H1 (cell line): ENCODE measurements at regions not wholly inside any gene's neighbourhood (a gene's known extent, or its start where the extent isn't known, plus 50 kb on each side); places are given as distances from the start of the nearest gene placed in this dataset.

Source experiments
- CTCF ChIA-PET: fragments of 300-600 bp; sonication (Branson Sonifier 250); formaldehyde crosslinking; loops from one replicate; lab custom pipeline; 2021; ENCODE audit not compliant: partially characterized antibody; lab: Charles Lee
- POLR2A ChIA-PET: fragments of 300-600 bp; sonication (Branson Sonifier 250); formaldehyde crosslinking; loops from one replicate; lab custom pipeline; 2021; ENCODE audit warnings: inconsistent platforms; ENCODE audit not compliant: partially characterized antibody; lab: Charles Lee
- DNase-seq, 2 experiments: peaks; one replicate each; pipeline versions ENCODE4 v3.0.0 to v3.0.0-alpha.2; 2010 to 2022; ENCODE audit warnings: low spot score in 2 of 2, low read depth in 1 of 2, mixed read lengths in 1 of 2
- FAIRE-seq: peaks from 2 replicates; lab custom pipeline; 2011; peaks lifted over from hg19 to GRCh38; lab: Jason Lieb, UNC
- H2AFZ ChIP-seq: 2 replicates; pipeline ENCODE4 v1.8.1; 2012; ENCODE audit warnings: low read length, inconsistent platforms
- H2AK5ac ChIP-seq: 2 replicates; pipeline ENCODE4 v1.6.1; 2013; ENCODE audit warnings: low read depth, low read length
- H2BK120ac ChIP-seq: replicated peaks from 2 replicates; pipeline ENCODE3; 2013; ENCODE audit warnings: low read depth, low read length, inconsistent platforms
- H2BK12ac ChIP-seq: 2 replicates; pipeline ENCODE4 v1.6.1; 2013; ENCODE audit warnings: low read depth, low read length
- H2BK15ac ChIP-seq: 2 replicates; pipeline ENCODE4 v1.6.1; 2013; ENCODE audit warnings: low read length
- H2BK20ac ChIP-seq: 2 replicates; pipeline ENCODE4 v1.6.1; 2013; ENCODE audit warnings: low read length
- H2BK5ac ChIP-seq: 2 replicates; pipeline ENCODE4 v1.6.1; 2013; ENCODE audit warnings: low read depth, low read length
- H3K14ac ChIP-seq: 2 replicates; pipeline ENCODE4 v1.6.1; 2013; ENCODE audit warnings: inconsistent platforms; ENCODE audit not compliant: insufficient read length
- H3K18ac ChIP-seq: 2 replicates; pipeline ENCODE4 v1.6.1; 2013; ENCODE audit warnings: low read length; ENCODE audit errors: extremely low read depth
- H3K23ac ChIP-seq: 2 replicates; pipeline ENCODE4 v1.6.1; 2013; ENCODE audit warnings: inconsistent platforms; ENCODE audit not compliant: insufficient read length
- H3K23me2 ChIP-seq: 2 replicates; pipeline ENCODE4 v1.6.1; 2013; ENCODE audit warnings: low read depth, low read length
- H3K27ac ChIP-seq: 2 replicates; pipeline ENCODE4 v1.6.1; 2011; ENCODE audit warnings: low read depth, low read length, inconsistent platforms
- H3K27me3 ChIP-seq, 4 experiments: replicated peaks in 1 of 4; 1 replicate in 1 of 4; 2 replicates in 3 of 4; pipeline versions ENCODE4 v1.6.1 to v1.8.1; 2011 to 2013; ENCODE audit warnings: low read length in 3 of 4, mild to moderate bottlenecking in 3 of 4, inconsistent platforms in 2 of 4, mixed read lengths in 2 of 4, moderate library complexity in 1 of 4; ENCODE audit not compliant: control insufficient read depth in 3 of 4, insufficient read depth in 3 of 4; ENCODE audit errors: extremely low read depth in 1 of 4
- H3K36me3 ChIP-seq, 4 experiments: 2 replicates each; pipeline versions ENCODE4 v1.6.1 to v1.8.1; 2011 to 2013; ENCODE audit warnings: mild to moderate bottlenecking in 4 of 4, low read length in 3 of 4, moderate library complexity in 2 of 4, control low read depth in 1 of 4, inconsistent platforms in 1 of 4; ENCODE audit not compliant: insufficient read depth in 4 of 4, control insufficient read depth in 2 of 4
- H3K4ac ChIP-seq: replicated peaks from 2 replicates; pipeline ENCODE3; 2013; ENCODE audit warnings: low read length, low read depth, mixed read lengths, inconsistent platforms; ENCODE audit not compliant: insufficient read length
- H3K4me1 ChIP-seq, 4 experiments: replicated peaks in 1 of 4; 1 replicate in 1 of 4; 2 replicates in 3 of 4; pipeline versions ENCODE4 v1.6.1 to v1.8.1; 2011 to 2013; ENCODE audit warnings: low read length in 3 of 4, inconsistent platforms in 2 of 4, mixed read lengths in 1 of 4; ENCODE audit not compliant: insufficient read depth in 4 of 4, control insufficient read depth in 3 of 4
- H3K4me2 ChIP-seq, 2 experiments: 2 replicates each; pipeline versions ENCODE4 v1.6.1 to v1.8.1; 2011 to 2013; ENCODE audit warnings: low read depth in 2 of 2, low read length in 2 of 2, control low read depth in 1 of 2, inconsistent platforms in 1 of 2, mild to moderate bottlenecking in 1 of 2; ENCODE audit not compliant: insufficient read depth in 1 of 2
- H3K4me3 ChIP-seq, 4 experiments: fragments of 200-600, 300-600 bp in 1 of 4; sonication (generic), shearing (Covaris generic), sonication (Bioruptor Twin) in 1 of 4; 2 replicates each; pipeline versions ENCODE4 v1.5.1 to v1.8.1; 2011 to 2016; ENCODE audit warnings: low read length in 4 of 4, low read depth in 3 of 4, control low read depth in 2 of 4, inconsistent platforms in 2 of 4, mild to moderate bottlenecking in 2 of 4, mixed read lengths in 1 of 4, moderate library complexity in 1 of 4; ENCODE audit not compliant: insufficient read depth in 2 of 4; ENCODE audit errors: extremely low read depth in 1 of 4
- H3K56ac ChIP-seq: replicated peaks from 2 replicates; pipeline ENCODE3; 2013; ENCODE audit warnings: low read depth, mild to moderate bottlenecking, mixed read lengths, low read length, inconsistent platforms; ENCODE audit not compliant: insufficient read length
- H3K79me1 ChIP-seq: 2 replicates; pipeline ENCODE4 v1.6.1; 2013; ENCODE audit warnings: low read depth, low read length, control low read depth
- H3K79me2 ChIP-seq, 2 experiments: 2 replicates each; pipeline versions ENCODE4 v1.6.1 to v1.8.1; 2012 to 2013; ENCODE audit warnings: low read length in 2 of 2, mild to moderate bottlenecking in 2 of 2, inconsistent platforms in 1 of 2; ENCODE audit not compliant: insufficient read depth in 2 of 2, control insufficient read depth in 1 of 2
- H3K9ac ChIP-seq, 4 experiments: replicated peaks in 1 of 4; 1 replicate in 1 of 4; 2 replicates in 3 of 4; pipeline versions ENCODE4 v1.6.1 to v1.8.1; 2011 to 2013; ENCODE audit warnings: low read depth in 3 of 4, low read length in 3 of 4, control low read depth in 2 of 4, mild to moderate bottlenecking in 2 of 4, moderate library complexity in 2 of 4, inconsistent platforms in 1 of 4; ENCODE audit errors: extremely low read depth in 1 of 4
- H3K9me3 ChIP-seq, 2 experiments: 2 replicates each; pipeline versions ENCODE4 v1.6.1 to v1.8.1; 2012 to 2013; ENCODE audit warnings: mild to moderate bottlenecking in 2 of 2, moderate library complexity in 2 of 2, control low read depth in 1 of 2, inconsistent platforms in 1 of 2, low read depth in 1 of 2, low read length in 1 of 2, mixed read lengths in 1 of 2; ENCODE audit not compliant: insufficient read depth in 2 of 2
- H4K20me1 ChIP-seq, 2 experiments: replicated peaks in 1 of 2; 2 replicates each; pipeline versions ENCODE3 to v1.8.1; 2011 to 2013; ENCODE audit warnings: inconsistent platforms in 2 of 2, low read length in 2 of 2, mild to moderate bottlenecking in 1 of 2; ENCODE audit not compliant: insufficient read depth in 2 of 2, control insufficient read depth in 1 of 2
- H4K5ac ChIP-seq: 2 replicates; pipeline ENCODE4 v1.6.1; 2013; ENCODE audit warnings: low read length, low read depth, mixed read lengths, inconsistent platforms; ENCODE audit not compliant: insufficient read length
- H4K8ac ChIP-seq: 2 replicates; pipeline ENCODE4 v1.8.0; 2013; ENCODE audit warnings: mild to moderate bottlenecking, moderate library complexity, low read length, inconsistent platforms; ENCODE audit not compliant: insufficient read depth; ENCODE audit errors: extremely low read depth
- H4K91ac ChIP-seq: replicated peaks from 2 replicates; pipeline ENCODE3; 2013; ENCODE audit warnings: low read length, mixed read lengths, inconsistent platforms; ENCODE audit not compliant: insufficient read length
- E2F6 ChIP-seq: IDR thresholded peaks from 2 replicates; pipeline ENCODE4 v1.6.1; 2012; ENCODE audit warnings: inconsistent platforms
- MAX ChIP-seq: IDR thresholded peaks from 2 replicates; pipeline ENCODE4 v1.6.1; 2012; ENCODE audit warnings: inconsistent platforms
- TAF7 ChIP-seq: optimal IDR thresholded peaks from 2 replicates; pipeline ENCODE3; 2011; ENCODE audit warnings: low read depth, mild to moderate bottlenecking, inconsistent platforms, low read length, moderate library complexity, borderline replicate concordance
- WGBS, 2 experiments: shearing (Covaris generic) in 1 of 2; methylation state at CpG; one replicate each; pipeline versions ENCODE4 v1.1.6 to v1.1.7; 2013 to 2015; ENCODE audit warnings: low lambda C conversion rate in 2 of 2, mixed read lengths in 2 of 2, inconsistent platforms in 1 of 2, low coverage in 1 of 2, missing lambda C conversion rate in 1 of 2; ENCODE audit not compliant: insufficient replicate concordance in 2 of 2, insufficient coverage in 1 of 2, insufficient read length in 1 of 2; ENCODE audit errors: extremely low coverage in 1 of 2, missing lambda C conversion rate in 1 of 2; 5-methylcytosine and 5-hydroxymethylcytosine counted together

DNA sequence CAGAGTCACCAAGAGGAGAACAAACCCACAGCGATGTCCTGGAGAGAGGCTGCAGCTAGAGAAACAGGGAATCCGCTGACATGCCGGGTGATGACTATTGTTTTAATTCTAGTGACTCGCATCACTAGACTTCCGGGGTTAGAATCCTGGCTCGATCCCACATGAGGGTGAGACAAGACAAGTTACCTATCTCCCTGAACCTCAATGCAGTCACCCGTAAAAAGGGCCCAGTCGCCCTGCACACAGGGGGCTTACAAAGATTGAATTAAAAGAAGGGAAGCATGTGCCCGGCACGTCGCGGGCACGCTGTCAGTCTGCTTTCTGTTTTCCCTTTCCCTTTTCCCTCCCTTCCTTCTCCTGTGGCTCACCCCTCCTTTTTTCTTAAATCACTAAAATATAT lies 212.9 kb upstream of the FOXF1 start:
- Histone ChIP-seq H3K23me2 (no peaks in the 10 kb centered on the region; the same call in 1 of the 2 replicates), H4K5ac (no peak overlapping the region), H2BK15ac (no peak overlapping the region), H2AK5ac (no peak overlapping the region; the same call in 1 of the 2 replicates), H3K36me3 (no peaks in the 10 kb centered on the region), H2AFZ (no peak overlapping the region), H4K91ac (no peak overlapping the region), H3K56ac (no peak overlapping the region), H2BK20ac (no peak overlapping the region), H3K9ac (no peak overlapping the region), H3K27me3 (peaks cover 0 to 9% (median 4%) of the 10 kb centered on the region in 4 experiments; a peak in 2 of 7 replicates), H3K9me3 (no peaks in the 10 kb centered on the region), H3K27ac (no peak overlapping the region), H2BK12ac (no peak overlapping the region), H3K79me1 (no peaks in the 10 kb centered on the region), H3K4me1 (peaks cover 0 to 8% (median 4%) of the 10 kb centered on the region in 4 experiments; a peak in 6 of 7 replicates), H4K20me1 (no peaks in the 10 kb centered on the region), H3K23ac (no peak overlapping the region), H3K4me3 (no peak overlapping the region), H2BK5ac (no peak overlapping the region), H3K4ac (no peak overlapping the region), H3K4me2 (no peak overlapping the region), H3K18ac (no peak overlapping the region), H4K8ac (no peak overlapping the region), H2BK120ac (no peak overlapping the region), H3K79me2 (no peaks in the 10 kb centered on the region), H3K14ac (no peak overlapping the region)
- TF ChIP-seq MAX (peak; percentile 50; the same call in 1 of the 2 replicates), E2F6 (peak; percentile 48; the same call in 1 of the 2 replicates), TAF7 (no peak)
- DNase-seq (no peak), FAIRE-seq (no peak)
- POLR2A ChIA-PET, result no interaction called here
- CTCF ChIA-PET, result interaction anchor here (0.7 to 1.6 kb wide), 3 partner anchors 10 to 248 kb away, joined by 3 to 5 read pairs (median 4); no protein-coding TSS in a partner anchor
- 86% methylated on average over 8 of the region's 13 CpGs; no CpG with 5 or more reads in 1 of the 2 experiments for WGBS, 2 experiments
